SK-N-SH (cell line): ENCODE measurements at regions not wholly inside any gene's neighbourhood (a gene's known extent, or its start where the extent isn't known, plus 50 kb on each side); places are given as distances from the start of the nearest gene placed in this dataset.

Experiments
- CTCF ChIA-PET: fragments of 300-600, 350-600 bp; formaldehyde crosslinking; extraction: SDS; loops from one replicate; lab custom pipeline; 2021; lab: Yijun Ruan, JAX
- POLR2A ChIA-PET: fragments of 350-600 bp; sonication (Branson Sonifier 250); formaldehyde crosslinking; extraction: SDS; loops from one replicate; lab custom pipeline; 2020; ENCODE audit warnings: antibody characterized with exemption, inconsistent platforms; lab: Yijun Ruan, JAX
- DNase-seq: peaks from one replicate; pipeline ENCODE4 v3.0.0; 2012
- H2AFZ ChIP-seq: fragments of 200-600 bp; sonication (generic); 2 replicates; pipeline ENCODE4 v1.8.1; 2016; ENCODE audit warnings: antibody characterized with exemption, mild to moderate bottlenecking, low read depth
- H3F3A ChIP-seq: fragments of 200-600 bp; sonication (generic); replicated peaks from 2 replicates; pipeline ENCODE3; 2016; ENCODE audit warnings: antibody characterized with exemption, mild to moderate bottlenecking; ENCODE audit not compliant: insufficient read depth
- H3K27ac ChIP-seq, 2 experiments: fragments of 200-500 bp in 1 of 2; fragments of 200-600 bp in 1 of 2; sonication (Bioruptor generic) in 1 of 2; sonication (generic), shearing (Covaris generic) in 1 of 2; 2 replicates each; pipeline versions ENCODE4 v1.5.1 to v1.6.1; 2014 to 2016; ENCODE audit warnings: low read depth in 2 of 2, inconsistent platforms in 1 of 2, low read length in 1 of 2, mild to moderate bottlenecking in 1 of 2, mixed read lengths in 1 of 2
- H3K27me3 ChIP-seq: fragments of 200-600 bp; sonication (generic), shearing (Covaris generic); 2 replicates; pipeline ENCODE4 v1.6.1; 2016; ENCODE audit warnings: mixed run types; ENCODE audit not compliant: insufficient read depth
- H3K36me3 ChIP-seq, 2 experiments: fragments of 200-500 bp in 1 of 2; fragments of 200-600 bp in 1 of 2; sonication (Bioruptor generic) in 1 of 2; sonication (generic) in 1 of 2; replicated peaks in 1 of 2; 2 replicates each; pipeline versions ENCODE3 to v1.5.1; 2014 to 2016; ENCODE audit warnings: low read length in 1 of 2, mild to moderate bottlenecking in 1 of 2; ENCODE audit not compliant: insufficient read depth in 2 of 2, control insufficient read depth in 1 of 2
- H3K4me1 ChIP-seq, 2 experiments: fragments of 200-500 bp in 1 of 2; fragments of 200-600 bp in 1 of 2; sonication (Bioruptor generic) in 1 of 2; sonication (generic), shearing (Covaris generic) in 1 of 2; 2 replicates each; pipeline versions ENCODE4 v1.5.1 to v1.6.1; 2014 to 2016; ENCODE audit warnings: low read depth in 1 of 2, low read length in 1 of 2, mixed run types in 1 of 2; ENCODE audit not compliant: insufficient read depth in 2 of 2, control insufficient read depth in 1 of 2
- H3K4me2 ChIP-seq: fragments of 200-600 bp; sonication (generic), shearing (Covaris generic); 2 replicates; pipeline ENCODE4 v1.6.1; 2017; ENCODE audit warnings: mixed run types
- H3K4me3 ChIP-seq, 2 experiments: fragments of 200-500 bp in 1 of 2; fragments of 200-600 bp in 1 of 2; sonication (Bioruptor generic) in 1 of 2; sonication (generic), shearing (Covaris generic) in 1 of 2; 2 replicates each; pipeline versions ENCODE4 v1.5.1 to v1.8.1; 2014 to 2016; ENCODE audit warnings: low read depth in 2 of 2, inconsistent platforms in 1 of 2, low read length in 1 of 2, mild to moderate bottlenecking in 1 of 2, mixed read lengths in 1 of 2, moderate library complexity in 1 of 2
- H3K79me2 ChIP-seq: fragments of 200-600 bp; sonication (generic); 2 replicates; pipeline ENCODE4 v1.8.1; 2017; ENCODE audit warnings: mild to moderate bottlenecking; ENCODE audit not compliant: insufficient read depth
- H3K9ac ChIP-seq: fragments of 200-600 bp; sonication (generic); 2 replicates; pipeline ENCODE4 v1.6.1; 2017; ENCODE audit warnings: mixed run types
- H3K9me2 ChIP-seq: fragments of 200-600 bp; sonication (generic); 2 replicates; pipeline ENCODE4 v1.6.1; 2017; ENCODE audit warnings: mixed run types
- H3K9me3 ChIP-seq: fragments of 200-600 bp; sonication (generic); 2 replicates; pipeline ENCODE4 v1.6.1; 2017; ENCODE audit warnings: mixed run types, mild to moderate bottlenecking, moderate library complexity
- H4K20me1 ChIP-seq: fragments of 200-600 bp; sonication (generic); 2 replicates; pipeline ENCODE4 v1.6.1; 2017; ENCODE audit warnings: mild to moderate bottlenecking, mixed run types; ENCODE audit not compliant: insufficient read depth
- CTCF ChIP-seq: fragments of 200-600 bp; sonication (generic); IDR thresholded peaks from 2 replicates; pipeline ENCODE4 v1.6.1; 2017; ENCODE audit warnings: antibody characterized with exemption, mild to moderate bottlenecking, moderate library complexity
- EP300 ChIP-seq, 2 experiments: IDR thresholded peaks; 2 replicates each; pipeline versions ENCODE4 v1.4.0 to v1.6.1; 2012; ENCODE audit warnings: borderline replicate concordance in 1 of 2, low read depth in 1 of 2, low read length in 1 of 2
- FOSL2 ChIP-seq: IDR thresholded peaks from 2 replicates; pipeline ENCODE4 v1.4.0; 2012; ENCODE audit warnings: low read depth, mild to moderate bottlenecking, moderate library complexity, borderline replicate concordance
- FOXJ3 ChIP-seq: sonication (generic); formaldehyde crosslinking; IDR thresholded peaks from 2 replicates; pipeline ENCODE4 v1.5.1; 2020; ENCODE audit warnings: mild to moderate bottlenecking, missing genetic modification reagents
- FOXM1 ChIP-seq: IDR thresholded peaks from 2 replicates; pipeline ENCODE4 v1.4.0; 2012; ENCODE audit warnings: low read depth, mild to moderate bottlenecking
- GATA2 ChIP-seq: sonication (generic); formaldehyde crosslinking; IDR thresholded peaks from 2 replicates; pipeline ENCODE4 v1.5.0; 2020; ENCODE audit warnings: mild to moderate bottlenecking, missing genetic modification reagents
- IRF3 ChIP-seq: fragments of 150-350 bp; IDR thresholded peaks from 2 replicates; pipeline ENCODE4 v1.6.1; 2016; ENCODE audit warnings: mild to moderate bottlenecking, low read depth, low read length
- MAX ChIP-seq: IDR thresholded peaks from 2 replicates; pipeline ENCODE4 v1.4.0; 2012; ENCODE audit warnings: low read depth
- MXI1 ChIP-seq: IDR thresholded peaks from 2 replicates; pipeline ENCODE4 v1.6.1; 2012; ENCODE audit warnings: mild to moderate bottlenecking, low read depth, low read length, improper control_type of control experiment
- NFIC ChIP-seq: IDR thresholded peaks from 2 replicates; pipeline ENCODE4 v1.4.0; 2012; ENCODE audit warnings: borderline replicate concordance
- NRF1 ChIP-seq: IDR thresholded peaks from 2 replicates; pipeline ENCODE4 v1.6.1; 2012; ENCODE audit warnings: low read depth, mild to moderate bottlenecking, low read length
- POLR2AphosphoS5 ChIP-seq: IDR thresholded peaks from 2 replicates; pipeline ENCODE4 v1.6.1; 2012; ENCODE audit warnings: low read depth, low read length
- RAD21 ChIP-seq: IDR thresholded peaks from 2 replicates; pipeline ENCODE4 v1.6.1; 2012; ENCODE audit warnings: mild to moderate bottlenecking, low read length
- RCOR1 ChIP-seq: fragments of 150-350 bp; IDR thresholded peaks from 2 replicates; pipeline ENCODE4 v1.6.1; 2017; ENCODE audit warnings: antibody characterized with exemption, low read length
- RFX5 ChIP-seq: IDR thresholded peaks from 2 replicates; pipeline ENCODE4 v1.6.1; 2012; ENCODE audit warnings: mild to moderate bottlenecking, improper control_type of control experiment, low read length
- RXRA ChIP-seq: IDR thresholded peaks from 2 replicates; pipeline ENCODE4 v1.4.0; 2012; ENCODE audit warnings: low read depth, mild to moderate bottlenecking, borderline replicate concordance
- TAF1 ChIP-seq: IDR thresholded peaks from 2 replicates; pipeline ENCODE4 v1.6.1; 2012; ENCODE audit warnings: low read depth, mild to moderate bottlenecking, low read length, moderate library complexity, borderline replicate concordance
- TEAD4 ChIP-seq: IDR thresholded peaks from 2 replicates; pipeline ENCODE4 v1.4.0; 2012; ENCODE audit warnings: mild to moderate bottlenecking, borderline replicate concordance; ENCODE audit not compliant: insufficient read depth
- USF2 ChIP-seq: fragments of 150-350 bp; IDR thresholded peaks from 2 replicates; pipeline ENCODE4 v1.6.1; 2017; ENCODE audit warnings: antibody characterized with exemption, low read length, low read depth, borderline replicate concordance
- YY1 ChIP-seq: IDR thresholded peaks from 2 replicates; pipeline ENCODE4 v1.4.0; 2012; ENCODE audit warnings: low read depth, mild to moderate bottlenecking
- WGBS: methylation state at CpG from one replicate; pipeline ENCODE4 v1.1.6; 2017; ENCODE audit warnings: low lambda C conversion rate; 5-methylcytosine and 5-hydroxymethylcytosine counted together

GRCh38 chr21:18620436-18620835, 216.9 kb upstream of the TMPRSS15 start:
- CTCF ChIA-PET: no interaction called here
- DNase-seq: no peak
- Histone ChIP-seq H3K4me2 (no peak overlapping the region), H3K4me1 (no peaks in the 10 kb centered on the region), H3K9ac (no peak overlapping the region), H3K9me2 (no peaks in the 10 kb centered on the region), H3K27ac (no peak overlapping the region), H3K79me2 (no peaks in the 10 kb centered on the region), H4K20me1 (no peaks in the 10 kb centered on the region), H3K27me3 (no peaks in the 10 kb centered on the region), H2AFZ (no peak overlapping the region), H3K9me3 (no peaks in the 10 kb centered on the region), H3F3A (no peaks in the 10 kb centered on the region), H3K4me3 (no peak overlapping the region), H3K36me3 (no peaks in the 10 kb centered on the region)
- POLR2A ChIA-PET: no interaction called here
- TF ChIP-seq IRF3 (no peak), GATA2 (no peak)
- 49% methylated on average over 4 of the region's 4 CpGs for WGBS

GRCh38 chr21:18622383-18622782, 218.8 kb upstream of the TMPRSS15 start:
- DNase-seq: no peak
- H3K4me1 ChIP-seq: no peaks in the 10 kb centered on the region
- H3K79me2 ChIP-seq: no peaks in the 10 kb centered on the region
- no peaks in the 10 kb centered on the region for H4K20me1 ChIP-seq
- no peaks in the 10 kb centered on the region for H3K9me2 ChIP-seq
- CTCF ChIA-PET: no interaction called here
- H3K36me3 ChIP-seq: no peaks in the 10 kb centered on the region
- no peak overlapping the region for H3K27ac ChIP-seq
- no peaks in the 10 kb centered on the region for H3K9me3 ChIP-seq
- no peak for TF ChIP-seq YY1
- TF ChIP-seq FOSL2: no peak
- no peak for TF ChIP-seq NFIC
- TF ChIP-seq MXI1: no peak
- TF ChIP-seq NRF1: no peak
- TF ChIP-seq CTCF: no peak
- no peak for TF ChIP-seq RXRA
- TF ChIP-seq FOXJ3 (CRISPR knock-in tag): no peak
- TF ChIP-seq RCOR1: no peak
- no peak for TF ChIP-seq TAF1
- no peak for TF ChIP-seq POLR2AphosphoS5
- no peak for TF ChIP-seq TEAD4
- no peak for TF ChIP-seq FOXM1
- TF ChIP-seq EP300 (IDR thresholded peaks at IDR 0.05; ENCODE audit: borderline replicate concordance in 1 of 2, low read depth in 1 of 2, low read length in 1 of 2): no peak
- no peak for TF ChIP-seq MAX
- no peak for TF ChIP-seq RFX5
- no peak for TF ChIP-seq RAD21
- TF ChIP-seq USF2: no peak
- no peak for TF ChIP-seq IRF3
- H3K27me3 ChIP-seq: no peaks in the 10 kb centered on the region
- no peak overlapping the region for H3K4me3 ChIP-seq
- H3K4me2 ChIP-seq: no peak overlapping the region
- H3F3A ChIP-seq: no peaks in the 10 kb centered on the region
- H3K9ac ChIP-seq: no peak overlapping the region
- POLR2A ChIA-PET: no interaction called here
- no peak overlapping the region for H2AFZ ChIP-seq
